SU-DHL-6 (cell line): ENCODE measurements at regions not wholly inside any gene's neighbourhood (a gene's known extent, or its start where the extent isn't known, plus 50 kb on each side); places are given as distances from the start of the nearest gene placed in this dataset.

Source experiments
- CTCF ChIP-seq: fragments of 200-600 bp; sonication (generic); IDR thresholded peaks from one replicate; pipeline ENCODE4 v1.5.1; 2017; ENCODE audit warnings: antibody characterized with exemption, mild to moderate bottlenecking, low read length, moderate library complexity; ENCODE audit not compliant: insufficient read depth, poor library complexity, severe bottlenecking
- EZH2phosphoT487 ChIP-seq: fragments of 200-600 bp; sonication (generic), shearing (Covaris generic); conservative IDR thresholded peaks from 2 replicates; pipeline ENCODE4 v1.6.1; 2018; ENCODE audit warnings: mild to moderate bottlenecking, antibody characterized with exemption, low read length, moderate library complexity, mixed read lengths

- TF ChIP-seq CTCF (no peak), EZH2phosphoT487 (no peak)
These were observed 1524.4 kb upstream of the AGA start for GRCh38 chr4:178966644-178967043.
